ENCODE measurements at regions not wholly inside any gene's neighbourhood (a gene's known extent, or its start where the extent isn't known, plus 50 kb on each side); places are given as distances from the start of the nearest gene placed in this dataset.

GRCh38 chr14:44040561-44040960 is 466.5 kb downstream of the FSCB start:
- Histone ChIP-seq H3K9ac (replicated peaks; ENCODE audit: extremely low read depth, insufficient read depth, low read length) (no peak overlapping the region), H3K4me3 (replicated peaks in 1 of 3; ENCODE audit: insufficient read depth in 1 of 3, low read depth in 1 of 3, low read length in 3 of 3) (no peak overlapping the region), H4K20me1 (replicated peaks; ENCODE audit: control insufficient read depth, extremely low read depth, insufficient read depth, low read length) (no peaks in the 10 kb centered on the region), H3K27me3 (ENCODE audit: control insufficient read depth in 2 of 2, insufficient read depth in 2 of 2, low read length in 2 of 2) (no peaks in the 10 kb centered on the region), H3K36me3 (ENCODE audit: control insufficient read depth in 2 of 2, extremely low read depth in 1 of 2, insufficient read depth in 2 of 2, low read length in 2 of 2) (no peaks in the 10 kb centered on the region), H2AFZ (ENCODE audit: low read depth, low read length) (no peak overlapping the region), H3K9me1 (replicated peaks; ENCODE audit: control insufficient read depth, extremely low read depth, insufficient read depth, low read length) (no peaks in the 10 kb centered on the region), H3K4me1 (ENCODE audit: control insufficient read depth, extremely low read depth, insufficient read depth, low read length) (no peaks in the 10 kb centered on the region), H3K79me2 (ENCODE audit: control insufficient read depth, insufficient read depth, low read length) (no peaks in the 10 kb centered on the region), H3K27ac (ENCODE audit: insufficient read depth, low read depth, low read length) (no peak overlapping the region), H3K4me2 (ENCODE audit: insufficient read depth, low read length) (no peak overlapping the region), H3K9me3 (replicated peaks; ENCODE audit: control insufficient read depth, insufficient read depth, low read length) (peaks cover 2% of the 10 kb centered on the region)
- ChIA-PET POLR2A (no interaction called here), CTCF (no interaction called here)
- no TSS peak for BruUV-seq (replicated peaks)
- dilution Hi-C loops (cut with MboI; ENCODE audit: extremely low pct_ligation_motif_present, low sequenced_read_pairs) (no loop called here), intact Hi-C loops (cut with micrococcal nuclease) (no loop called here)
- DNase-seq (ENCODE audit: low read depth, low spot score), result no peak
- no peak for FAIRE-seq
- no peak for TF ChIP-seq GATA2 (IDR thresholded peaks at IDR 0.05; ENCODE audit: insufficient read depth, insufficient read length, low read depth, low read length)
- TF ChIP-seq POLR2A (IDR thresholded peaks at IDR 0.05; ENCODE audit: low read depth, low read length), result no peak
- TF ChIP-seq, protein P1, sequence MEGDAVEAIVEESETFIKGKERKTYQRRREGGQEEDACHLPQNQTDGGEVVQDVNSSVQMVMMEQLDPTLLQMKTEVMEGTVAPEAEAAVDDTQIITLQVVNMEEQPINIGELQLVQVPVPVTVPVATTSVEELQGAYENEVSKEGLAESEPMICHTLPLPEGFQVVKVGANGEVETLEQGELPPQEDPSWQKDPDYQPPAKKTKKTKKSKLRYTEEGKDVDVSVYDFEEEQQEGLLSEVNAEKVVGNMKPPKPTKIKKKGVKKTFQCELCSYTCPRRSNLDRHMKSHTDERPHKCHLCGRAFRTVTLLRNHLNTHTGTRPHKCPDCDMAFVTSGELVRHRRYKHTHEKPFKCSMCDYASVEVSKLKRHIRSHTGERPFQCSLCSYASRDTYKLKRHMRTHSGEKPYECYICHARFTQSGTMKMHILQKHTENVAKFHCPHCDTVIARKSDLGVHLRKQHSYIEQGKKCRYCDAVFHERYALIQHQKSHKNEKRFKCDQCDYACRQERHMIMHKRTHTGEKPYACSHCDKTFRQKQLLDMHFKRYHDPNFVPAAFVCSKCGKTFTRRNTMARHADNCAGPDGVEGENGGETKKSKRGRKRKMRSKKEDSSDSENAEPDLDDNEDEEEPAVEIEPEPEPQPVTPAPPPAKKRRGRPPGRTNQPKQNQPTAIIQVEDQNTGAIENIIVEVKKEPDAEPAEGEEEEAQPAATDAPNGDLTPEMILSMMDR (IDR thresholded peaks at IDR 0.05; ENCODE audit: extremely low read depth in 1 of 2, insufficient read depth in 1 of 2, low read depth in 1 of 2, low read length in 2 of 2), result no peak
- no peak for TF ChIP-seq FOS (IDR thresholded peaks at IDR 0.05; ENCODE audit: borderline replicate concordance, insufficient read depth, low read length)
- no peak for TF ChIP-seq MYC (IDR thresholded peaks at IDR 0.05; ENCODE audit: low read depth, low read length)
- no peak for TF ChIP-seq MAX (IDR thresholded peaks at IDR 0.05; ENCODE audit: insufficient read depth, insufficient read length)
- TF ChIP-seq POLR2AphosphoS5 (IDR thresholded peaks at IDR 0.05; ENCODE audit: insufficient read depth, low read depth, low read length), result no peak
- TF ChIP-seq EZH2 (IDR thresholded peaks at IDR 0.05; ENCODE audit: borderline replicate concordance, low read depth, low read length, severe bottlenecking), result no peak
- no peak for TF ChIP-seq JUN (IDR thresholded peaks at IDR 0.05; ENCODE audit: borderline replicate concordance, insufficient read depth, insufficient read length, low read depth)

Data from endothelial cell of umbilical vein (primary cell).